ENCODE measurements at regions not wholly inside any gene's neighbourhood (a gene's known extent, or its start where the extent isn't known, plus 50 kb on each side); places are given as distances from the start of the nearest gene placed in this dataset.

GRCh38 chr10:89887830-89888229 lies 186.4 kb downstream of the KIF20B start:
- no peak for DNase-seq

- DNase-seq, result no peak
Measured at GRCh38 chr10:89888321-89889070, 187.1 kb downstream of the KIF20B start.

GRCh38 chr10:89889606-89890005 lies 188.2 kb downstream of the KIF20B start:
- no peak for DNase-seq

GRCh38 chr10:89891006-89891535 lies 189.7 kb downstream of the KIF20B start:
- no peak for DNase-seq

- DNase-seq, result no peak
Measured at GRCh38 chr10:89894051-89894450, 192.7 kb downstream of the KIF20B start.

GRCh38 chr10:89900554-89900953 lies 199.2 kb downstream of the KIF20B start:
- no peak for DNase-seq

- no peak for DNase-seq
Measured at GRCh38 chr10:89901895-89902294, 200.5 kb downstream of the KIF20B start.

- DNase-seq, result no peak
Measured at GRCh38 chr10:89904755-89905154, 203.4 kb downstream of the KIF20B start.

- DNase-seq, result no peak
Measured at GRCh38 chr10:89909752-89910151, 208.4 kb downstream of the KIF20B start.

GRCh38 chr10:89915021-89915420 lies 213.6 kb downstream of the KIF20B start:
- DNase-seq, result no peak

GRCh38 chr10:89915968-89916367 lies 214.6 kb downstream of the KIF20B start:
- DNase-seq, result no peak

GRCh38 chr10:89916468-89917215 lies 215.3 kb downstream of the KIF20B start:
- DNase-seq, result no peak

- no peak for DNase-seq
Measured at GRCh38 chr10:89921403-89921802, 220.0 kb downstream of the KIF20B start.

GRCh38 chr10:89923661-89924060 lies 222.3 kb downstream of the KIF20B start:
- no peak for DNase-seq

GRCh38 chr10:89924261-89924660 lies 222.9 kb downstream of the KIF20B start:
- no peak for DNase-seq

GRCh38 chr10:89926736-89927135 lies 225.3 kb downstream of the KIF20B start:
- no peak for DNase-seq

GRCh38 chr10:89929282-89930026 lies 228.1 kb downstream of the KIF20B start:
- DNase-seq, result no peak

- DNase-seq, result no peak
Measured at GRCh38 chr10:89937494-89937893, 236.1 kb downstream of the KIF20B start.

- DNase-seq, result no peak
Measured at GRCh38 chr10:89940076-89940475, 238.7 kb downstream of the KIF20B start.

GRCh38 chr10:89942217-89942616 lies 240.8 kb downstream of the KIF20B start:
- no peak for DNase-seq

GRCh38 chr10:89944138-89944537 lies 242.7 kb downstream of the KIF20B start:
- no peak for DNase-seq

- DNase-seq, result no peak
Measured at GRCh38 chr10:89946106-89946505, 244.7 kb downstream of the KIF20B start.

GRCh38 chr10:89949496-89949895 lies 248.1 kb downstream of the KIF20B start:
- DNase-seq, result no peak
